Muscle of leg (tissue), 3 donors: ENCODE measurements at regions not wholly inside any gene's neighbourhood (a gene's known extent, or its start where the extent isn't known, plus 50 kb on each side); places are given as distances from the start of the nearest gene placed in this dataset.

ENCODE experiments used
- DNase-seq: peaks from one replicate; pipeline ENCODE4 v3.0.0; 2013
- H3K27ac ChIP-seq: one replicate; pipeline ENCODE4 v1.5.1; 2013; ENCODE audit warnings: mild to moderate bottlenecking, low read length, control low read depth
- H3K27me3 ChIP-seq: one replicate; pipeline ENCODE4 v1.6.1; 2013; ENCODE audit warnings: low read length; ENCODE audit not compliant: control insufficient read depth, insufficient read depth
- H3K36me3 ChIP-seq: one replicate; pipeline ENCODE4 v1.6.1; 2013; ENCODE audit warnings: low read length; ENCODE audit not compliant: control insufficient read depth, insufficient read depth
- H3K4me1 ChIP-seq: one replicate; pipeline ENCODE4 v1.6.1; 2013; ENCODE audit warnings: low read length; ENCODE audit not compliant: control insufficient read depth, insufficient read depth
- H3K4me3 ChIP-seq: one replicate; pipeline ENCODE4 v1.5.1; 2013; ENCODE audit warnings: low read length, control low read depth
- H3K9me3 ChIP-seq: replicated peaks from 2 replicates; pipeline ENCODE4 v1.6.1; 2013; ENCODE audit warnings: low read depth, low read length; ENCODE audit not compliant: control insufficient read depth
- WGBS: methylation state at CpG from one replicate; pipeline ENCODE4 v1.1.5; 2013; ENCODE audit warnings: missing lambda C conversion rate; ENCODE audit not compliant: insufficient coverage; 5-methylcytosine and 5-hydroxymethylcytosine counted together

DNA sequence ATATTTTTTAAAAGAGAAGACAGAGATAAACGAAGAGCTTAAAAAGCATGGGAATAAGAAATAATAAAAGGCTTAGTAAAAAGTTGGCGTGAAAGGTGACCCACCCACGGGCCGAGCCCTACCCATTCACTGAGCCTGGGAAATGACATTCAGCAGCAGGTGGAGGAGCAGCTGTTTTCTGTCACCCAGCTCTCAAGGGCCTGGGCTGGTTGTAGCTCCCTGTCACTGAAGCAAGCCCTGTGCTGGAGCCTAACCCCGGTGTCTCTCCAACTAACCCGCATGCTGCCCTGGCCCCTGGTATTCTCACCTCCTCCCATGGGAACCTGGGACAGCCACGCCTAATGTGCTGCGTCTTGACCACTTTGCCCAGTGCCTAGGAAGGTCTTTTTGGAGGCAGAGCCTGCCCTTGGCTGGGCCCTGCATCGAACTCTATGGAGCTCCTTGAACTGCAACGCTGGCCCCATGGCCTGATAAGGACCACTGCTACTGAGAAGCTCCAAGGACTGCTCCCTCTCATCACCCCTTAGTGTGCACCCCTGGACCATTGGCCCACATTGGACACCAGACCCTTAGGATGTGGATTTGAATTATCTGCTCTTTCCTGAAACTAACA lies 68.8 kb upstream of the IYD start:
- WGBS, result 60% methylated on average over 10 of the region's 10 CpGs
- H3K27ac ChIP-seq, result peak overlapping the region; percentile 67
- DNase-seq, result peak; percentile 91

DNA sequence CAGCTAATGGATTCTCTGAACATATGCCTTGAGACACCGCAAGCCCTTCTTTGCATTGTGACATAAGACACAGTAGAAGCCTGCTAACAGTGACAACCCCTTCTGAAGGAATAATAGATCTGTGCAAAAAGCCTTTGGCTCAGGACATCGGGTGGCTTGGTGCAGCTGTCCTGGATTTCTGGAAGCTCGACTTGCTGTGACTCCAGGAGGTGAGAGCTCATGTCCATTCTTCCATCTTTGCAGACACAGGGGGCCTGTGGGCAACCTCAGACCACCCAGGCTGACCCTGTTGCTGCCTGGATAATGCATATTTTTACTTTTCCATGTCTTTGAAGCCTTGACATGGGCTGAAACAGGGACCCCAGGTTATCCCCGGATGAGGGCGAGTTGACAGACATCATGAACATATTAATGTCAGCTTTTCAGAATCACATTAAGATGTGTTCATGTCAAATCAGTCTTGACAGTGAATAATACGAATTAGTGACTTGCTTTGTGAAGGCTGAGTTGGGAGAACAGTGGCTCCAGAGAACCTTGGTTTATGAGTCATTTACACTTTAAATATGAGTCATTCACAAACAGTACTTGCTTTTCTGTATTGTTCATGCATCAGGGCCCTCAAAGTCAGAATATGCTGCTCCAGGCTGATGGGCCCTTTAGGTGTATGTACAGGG lies 66.8 kb upstream of the IYD start:
- Histone ChIP-seq H3K4me3 (no peak overlapping the region), H3K27ac (peak overlapping the region; percentile 75), H3K9me3 (peaks cover 11% of the 10 kb centered on the region), H3K36me3 (no peaks in the 10 kb centered on the region), H3K4me1 (peaks cover 32% of the 10 kb centered on the region), H3K27me3 (no peaks in the 10 kb centered on the region)
- peak; percentile 39 for DNase-seq
- WGBS, result 83% methylated on average over 2 of the region's 6 CpGs

More for the DNA sequence above, 68.8 kb upstream of the IYD start:
- no peak overlapping the region for H3K4me3 ChIP-seq
- peaks cover 2% of the 10 kb centered on the region for H3K27me3 ChIP-seq
- H3K9me3 ChIP-seq, result peaks cover 16% of the 10 kb centered on the region
- no peaks in the 10 kb centered on the region for H3K36me3 ChIP-seq
- peaks cover 32% of the 10 kb centered on the region for H3K4me1 ChIP-seq

DNA sequence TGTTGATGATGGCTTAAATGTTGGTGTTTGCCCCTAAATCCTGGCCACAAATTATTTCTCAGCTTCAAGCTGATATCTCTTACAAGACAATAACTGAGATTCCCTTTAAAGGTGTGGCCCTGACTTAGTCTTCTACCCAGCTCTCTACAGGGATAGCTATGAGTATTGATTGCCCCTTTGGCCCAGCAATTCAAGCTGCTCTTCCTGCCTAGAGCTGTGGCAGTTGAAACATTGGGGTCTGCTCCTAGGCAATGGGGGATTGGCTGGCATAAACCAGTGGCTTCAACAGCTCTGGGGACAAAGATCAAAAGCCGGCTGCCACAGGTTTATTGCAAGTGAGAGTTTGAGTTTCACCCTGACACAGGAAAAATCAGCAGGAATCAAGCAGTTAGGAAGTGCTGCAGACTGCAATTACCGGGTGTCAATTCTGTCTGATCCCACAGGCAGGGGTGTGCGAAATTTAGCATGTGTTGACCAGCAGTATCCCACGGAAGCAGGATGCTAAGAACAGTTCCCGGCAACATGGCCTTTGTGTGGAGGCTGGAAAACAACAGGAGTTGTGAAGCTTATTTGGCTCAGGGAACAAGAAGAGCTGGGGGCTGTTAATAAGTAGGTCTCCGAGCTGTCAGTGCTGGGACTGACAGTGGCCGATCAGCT lies 66.2 kb upstream of the IYD start:
- 44% methylated on average over 6 of the region's 7 CpGs for WGBS

DNA sequence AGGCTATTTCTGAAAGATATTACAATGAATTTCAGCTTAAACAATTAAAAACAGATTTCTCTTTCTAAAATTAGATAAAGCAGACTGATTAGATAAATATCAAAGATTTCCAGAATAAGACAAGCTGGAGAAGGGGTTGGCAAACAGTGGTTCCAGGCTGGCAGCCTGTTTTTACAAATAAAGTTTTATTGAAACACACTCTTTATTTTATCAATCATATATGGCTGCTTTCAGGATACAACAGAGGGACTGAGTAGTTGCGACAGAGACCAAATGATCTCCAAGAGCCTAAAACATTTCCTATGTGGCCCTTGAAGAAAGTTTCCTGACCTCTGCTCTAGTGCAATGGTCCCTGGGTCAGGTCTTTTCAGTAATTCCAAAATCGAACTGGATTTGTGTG lies 65.6 kb upstream of the IYD start:
- Histone ChIP-seq H3K9me3 (no peaks in the 10 kb centered on the region), H3K4me1 (peaks cover 32% of the 10 kb centered on the region), H3K27me3 (peaks cover 4% of the 10 kb centered on the region), H3K27ac (peak overlapping the region; percentile 73), H3K36me3 (no peaks in the 10 kb centered on the region), H3K4me3 (no peak overlapping the region)
- WGBS, result 57% methylated on average over 1 of the region's 2 CpGs
- no peak for DNase-seq

More for the DNA sequence above, 66.2 kb upstream of the IYD start:
- H3K27ac ChIP-seq, result peak overlapping the region; percentile 73
- H3K4me1 ChIP-seq, result peaks cover 32% of the 10 kb centered on the region
- DNase-seq, result peak; percentile 34
- no peak overlapping the region for H3K4me3 ChIP-seq
- peaks cover 4% of the 10 kb centered on the region for H3K27me3 ChIP-seq
- H3K9me3 ChIP-seq, result peaks cover 4% of the 10 kb centered on the region
- H3K36me3 ChIP-seq, result no peaks in the 10 kb centered on the region

- peaks cover 4% of the 10 kb centered on the region for H3K27me3 ChIP-seq
- peaks cover 31% of the 10 kb centered on the region for H3K4me1 ChIP-seq
- H3K36me3 ChIP-seq, result no peaks in the 10 kb centered on the region
- H3K27ac ChIP-seq, result no peak overlapping the region
- DNase-seq, result no peak
- H3K4me3 ChIP-seq, result no peak overlapping the region
- 80% methylated on average over 1 of the region's 3 CpGs for WGBS
- no peaks in the 10 kb centered on the region for H3K9me3 ChIP-seq
Measured at GRCh38 chr6:150304429-150304828, 64.4 kb upstream of the IYD start.

- Histone ChIP-seq H3K9me3 (no peaks in the 10 kb centered on the region), H3K36me3 (no peaks in the 10 kb centered on the region), H3K4me1 (peaks cover 18% of the 10 kb centered on the region), H3K4me3 (no peak overlapping the region), H3K27me3 (peaks cover 4% of the 10 kb centered on the region), H3K27ac (no peak overlapping the region)
- no peak for DNase-seq
Measured at GRCh38 chr6:150306290-150306689, 62.5 kb upstream of the IYD start.

- Histone ChIP-seq H3K27ac (no peak overlapping the region), H3K4me3 (no peak overlapping the region), H3K27me3 (peaks cover 4% of the 10 kb centered on the region), H3K4me1 (peaks cover 6% of the 10 kb centered on the region), H3K36me3 (no peaks in the 10 kb centered on the region), H3K9me3 (no peaks in the 10 kb centered on the region)
- 94% methylated on average over 2 of the region's 3 CpGs for WGBS
- no peak for DNase-seq
Measured at GRCh38 chr6:150307520-150307919, 61.3 kb upstream of the IYD start.

DNA sequence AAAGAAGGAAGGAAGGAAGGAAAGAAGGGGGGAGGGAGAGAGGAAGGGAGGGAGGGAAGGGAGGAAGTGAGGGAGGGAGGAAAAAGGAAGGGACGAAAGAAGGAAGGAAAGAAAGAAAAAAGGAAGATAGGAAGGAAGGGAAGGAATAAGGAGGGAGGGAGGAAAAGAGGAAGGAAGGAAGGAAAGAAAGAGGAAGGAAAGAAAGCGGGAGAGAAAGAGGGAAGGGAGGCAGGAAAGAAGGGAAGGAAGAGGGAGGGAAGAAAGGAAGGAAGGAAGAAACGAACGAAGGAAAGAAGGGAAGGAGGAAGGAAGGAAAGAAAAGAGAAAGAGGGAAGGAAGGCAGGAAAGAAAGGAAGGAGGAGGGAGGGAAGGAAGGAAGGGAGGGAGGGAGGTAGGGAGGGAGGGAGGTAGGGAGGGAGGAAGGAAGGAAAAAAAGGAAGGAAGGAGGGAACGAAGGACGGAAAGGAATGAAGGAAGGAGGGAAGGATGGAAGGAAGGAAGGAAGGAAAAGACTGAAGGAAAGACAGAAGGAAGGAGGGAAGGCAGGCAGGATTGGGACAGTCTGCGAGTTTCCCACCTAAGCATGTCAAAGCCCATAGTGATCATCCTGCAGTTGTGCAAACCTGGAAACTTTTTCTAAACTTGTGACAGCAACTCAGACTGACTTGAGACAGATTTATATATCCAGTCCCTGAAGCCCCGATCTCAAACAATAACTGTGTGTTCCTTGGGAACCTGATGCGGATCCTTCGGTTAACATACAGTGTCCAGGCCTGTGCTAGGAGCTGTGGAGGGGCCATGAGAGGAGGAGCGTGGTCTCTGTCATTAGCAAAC lies 59.8 kb upstream of the IYD start:
- peaks cover 4% of the 10 kb centered on the region for H3K4me1 ChIP-seq
- no peak for DNase-seq
- WGBS, result 72% methylated on average over 6 of the region's 11 CpGs
- H3K4me3 ChIP-seq, result no peak overlapping the region
- H3K36me3 ChIP-seq, result no peaks in the 10 kb centered on the region
- peaks cover 4% of the 10 kb centered on the region for H3K27me3 ChIP-seq
- H3K27ac ChIP-seq, result no peak overlapping the region
- no peaks in the 10 kb centered on the region for H3K9me3 ChIP-seq

DNA sequence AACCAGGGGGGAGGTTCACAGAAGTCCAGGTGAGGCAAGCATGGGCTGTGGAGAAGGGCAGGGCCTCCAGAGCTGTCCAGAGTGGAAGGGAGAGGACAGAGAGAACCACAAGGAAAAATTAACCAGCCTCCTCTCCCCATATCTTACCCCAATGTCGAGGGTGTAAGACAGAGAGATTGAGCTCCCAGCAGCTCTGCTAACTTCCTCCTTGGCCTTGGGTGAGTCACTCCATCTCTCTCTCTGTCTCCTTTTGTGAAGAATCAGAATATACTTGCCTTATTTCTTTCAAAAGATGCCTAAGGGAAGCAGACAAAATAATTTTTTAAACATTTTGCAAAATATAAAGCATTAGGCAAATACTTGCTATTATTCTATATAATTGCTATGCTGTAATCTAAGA lies 58.3 kb upstream of the IYD start:
- no CpG with 5 or more reads among the region's 1 CpG for WGBS
- Histone ChIP-seq H3K27ac (no peak overlapping the region), H3K4me1 (peaks cover 7% of the 10 kb centered on the region)

More for the DNA sequence above, 58.3 kb upstream of the IYD start:
- no peak for DNase-seq
- H3K36me3 ChIP-seq, result no peaks in the 10 kb centered on the region
- H3K4me3 ChIP-seq, result no peak overlapping the region
- no peaks in the 10 kb centered on the region for H3K9me3 ChIP-seq
- H3K27me3 ChIP-seq, result peaks cover 4% of the 10 kb centered on the region
